ENCODE measurements at regions not wholly inside any gene's neighbourhood (a gene's known extent, or its start where the extent isn't known, plus 50 kb on each side); places are given as distances from the start of the nearest gene placed in this dataset.

DNA sequence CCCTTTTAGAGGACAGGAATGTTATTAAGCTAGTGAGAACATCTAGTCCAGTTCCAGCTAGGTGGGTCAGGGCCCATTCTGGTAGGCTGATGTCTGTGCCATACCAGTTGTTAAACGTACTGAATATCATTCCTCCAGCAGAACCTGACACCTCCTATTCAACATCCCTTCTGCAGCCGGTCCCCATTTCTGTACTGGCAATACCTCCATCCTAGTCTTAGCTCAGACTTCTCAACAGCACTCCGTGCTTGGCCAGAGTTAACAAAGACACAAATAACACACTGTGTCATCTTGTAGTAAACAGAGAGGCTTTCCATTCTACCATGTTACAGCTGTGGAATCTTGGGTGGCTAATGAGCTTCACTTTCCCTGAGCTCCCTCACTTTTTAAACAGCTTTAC, 94.3 kb upstream of the PDE3A start:
- CTCF ChIA-PET, result no interaction called here
- no peak for TF ChIP-seq EZH2 (IDR thresholded peaks at IDR 0.05; ENCODE audit: borderline replicate concordance, insufficient read depth, low read depth, low read length, poor library complexity, severe bottlenecking)
- Histone ChIP-seq H3K9me3 (ENCODE audit: control extremely low read depth in 1 of 3, control insufficient read depth in 2 of 3, insufficient read depth in 1 of 3, low read length in 2 of 3) (no peaks in the 10 kb centered on the region), H3K4me1 (ENCODE audit: control insufficient read depth in 2 of 2, insufficient read depth in 2 of 2, low read length in 2 of 2) (no peaks in the 10 kb centered on the region), H3K4me2 (replicated peaks; ENCODE audit: low read depth, low read length, poor library complexity, severe bottlenecking) (no peak overlapping the region), H3K9ac (ENCODE audit: low read length) (no peak overlapping the region), H3K36me3 (replicated peaks in 1 of 2; ENCODE audit: control extremely low read depth in 1 of 2, control insufficient read depth in 1 of 2, extremely low read depth in 1 of 2, insufficient read depth in 2 of 2, low read length in 1 of 2) (no peaks in the 10 kb centered on the region), H3K27me3 (replicated peaks in 1 of 4; ENCODE audit: control extremely low read depth in 1 of 4, control insufficient read depth in 3 of 4, insufficient read depth in 4 of 4, low read length in 3 of 4) (no peaks in the 10 kb centered on the region), H3K79me2 (ENCODE audit: control insufficient read depth, insufficient read depth, low read length) (no peaks in the 10 kb centered on the region), H4K20me1 (ENCODE audit: control insufficient read depth, insufficient read depth, low read length, poor library complexity, severe bottlenecking) (no peaks in the 10 kb centered on the region), H3K27ac (ENCODE audit: low read length in 2 of 2) (no peak overlapping the region), H2AFZ (ENCODE audit: insufficient read depth, low read depth, low read length, poor library complexity, severe bottlenecking) (no peak overlapping the region), H3K4me3 (ENCODE audit: control extremely low read depth in 1 of 5, extremely low read depth in 1 of 5, insufficient read depth in 1 of 5, low read depth in 2 of 5, low read length in 4 of 5) (no peak overlapping the region)
- WGBS (ENCODE audit: insufficient coverage), result 90% methylated on average over 2 of the region's 3 CpGs
- no peak overlapping the region for H3K4me3 Mint-ChIP-seq
- POLR2A ChIA-PET, result no interaction called here
- no peak for DNase-seq
- intact Hi-C loops (cut with micrococcal nuclease), result no loop called here
- no peak overlapping the region for H3K27ac Mint-ChIP-seq
- H3K9me3 Mint-ChIP-seq (ENCODE audit: insufficient read depth), result no peaks in the 10 kb centered on the region
- no peak for ATAC-seq (ENCODE audit: low read depth)
- no peaks in the 10 kb centered on the region for H3K4me1 Mint-ChIP-seq
- H3K27me3 Mint-ChIP-seq, result no peaks in the 10 kb centered on the region

DNA sequence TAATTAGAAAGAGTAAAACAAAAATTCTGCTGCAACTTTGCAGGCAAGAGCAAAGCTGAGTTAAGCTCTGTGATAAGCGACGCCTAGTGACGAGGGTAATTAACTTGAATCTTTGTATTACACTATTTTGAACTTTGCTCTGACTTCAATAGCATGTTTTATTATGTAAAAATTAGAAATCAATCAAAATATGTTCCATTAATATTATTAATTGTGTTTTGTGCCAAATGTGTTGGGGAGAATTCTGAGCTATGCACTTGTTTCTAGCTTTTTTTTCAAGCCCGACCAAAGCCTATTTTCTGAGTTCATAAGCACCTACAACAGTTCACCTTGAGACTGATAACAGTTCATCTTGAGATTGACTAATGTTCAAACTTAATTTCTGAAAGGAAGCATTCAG, 90.1 kb upstream of the PDE3A start:
- intact Hi-C loops (cut with micrococcal nuclease), result no loop called here
- TF ChIP-seq EZH2 (IDR thresholded peaks at IDR 0.05; ENCODE audit: borderline replicate concordance, insufficient read depth, low read depth, low read length, poor library complexity, severe bottlenecking), result no peak
- TF ChIP-seq, protein P1, sequence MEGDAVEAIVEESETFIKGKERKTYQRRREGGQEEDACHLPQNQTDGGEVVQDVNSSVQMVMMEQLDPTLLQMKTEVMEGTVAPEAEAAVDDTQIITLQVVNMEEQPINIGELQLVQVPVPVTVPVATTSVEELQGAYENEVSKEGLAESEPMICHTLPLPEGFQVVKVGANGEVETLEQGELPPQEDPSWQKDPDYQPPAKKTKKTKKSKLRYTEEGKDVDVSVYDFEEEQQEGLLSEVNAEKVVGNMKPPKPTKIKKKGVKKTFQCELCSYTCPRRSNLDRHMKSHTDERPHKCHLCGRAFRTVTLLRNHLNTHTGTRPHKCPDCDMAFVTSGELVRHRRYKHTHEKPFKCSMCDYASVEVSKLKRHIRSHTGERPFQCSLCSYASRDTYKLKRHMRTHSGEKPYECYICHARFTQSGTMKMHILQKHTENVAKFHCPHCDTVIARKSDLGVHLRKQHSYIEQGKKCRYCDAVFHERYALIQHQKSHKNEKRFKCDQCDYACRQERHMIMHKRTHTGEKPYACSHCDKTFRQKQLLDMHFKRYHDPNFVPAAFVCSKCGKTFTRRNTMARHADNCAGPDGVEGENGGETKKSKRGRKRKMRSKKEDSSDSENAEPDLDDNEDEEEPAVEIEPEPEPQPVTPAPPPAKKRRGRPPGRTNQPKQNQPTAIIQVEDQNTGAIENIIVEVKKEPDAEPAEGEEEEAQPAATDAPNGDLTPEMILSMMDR (IDR thresholded peaks at IDR 0.05), result no peak
- H3K9me3 Mint-ChIP-seq (ENCODE audit: insufficient read depth), result no peaks in the 10 kb centered on the region
- no peaks in the 10 kb centered on the region for H3K4me1 ChIP-seq (ENCODE audit: control insufficient read depth in 2 of 2, insufficient read depth in 2 of 2, low read length in 2 of 2)
- H3K36me3 ChIP-seq (replicated peaks in 1 of 2; ENCODE audit: control extremely low read depth in 1 of 2, control insufficient read depth in 1 of 2, extremely low read depth in 1 of 2, insufficient read depth in 2 of 2, low read length in 1 of 2), result no peaks in the 10 kb centered on the region
- H3K4me3 Mint-ChIP-seq, result no peak overlapping the region
- no peak overlapping the region for H2AFZ ChIP-seq (ENCODE audit: insufficient read depth, low read depth, low read length, poor library complexity, severe bottlenecking)
- H3K79me2 ChIP-seq (ENCODE audit: control insufficient read depth, insufficient read depth, low read length), result no peaks in the 10 kb centered on the region
- CTCF ChIA-PET, result no interaction called here
- ATAC-seq (ENCODE audit: low read depth) (no peak), DNase-seq (no peak)
- H3K4me3 ChIP-seq (ENCODE audit: control extremely low read depth in 1 of 5, extremely low read depth in 1 of 5, insufficient read depth in 1 of 5, low read depth in 2 of 5, low read length in 4 of 5), result no peak overlapping the region
- no CpG with 5 or more reads among the region's 4 CpGs for WGBS (ENCODE audit: insufficient coverage)
- no peaks in the 10 kb centered on the region for H3K27me3 ChIP-seq (replicated peaks in 1 of 4; ENCODE audit: control extremely low read depth in 1 of 4, control insufficient read depth in 3 of 4, insufficient read depth in 4 of 4, low read length in 3 of 4)
- POLR2A ChIA-PET, result no interaction called here
- no peaks in the 10 kb centered on the region for H4K20me1 ChIP-seq (ENCODE audit: control insufficient read depth, insufficient read depth, low read length, poor library complexity, severe bottlenecking)
- H3K9ac ChIP-seq (ENCODE audit: low read length), result no peak overlapping the region
- no peaks in the 10 kb centered on the region for H3K9me3 ChIP-seq (ENCODE audit: control extremely low read depth in 1 of 3, control insufficient read depth in 2 of 3, insufficient read depth in 1 of 3, low read length in 2 of 3)
- H3K27ac ChIP-seq (ENCODE audit: low read length in 2 of 2), result no peak overlapping the region
- no peaks in the 10 kb centered on the region for H3K27me3 Mint-ChIP-seq
- no peak overlapping the region for H3K27ac Mint-ChIP-seq
- H3K4me1 Mint-ChIP-seq, result no peaks in the 10 kb centered on the region
- no peak overlapping the region for H3K4me2 ChIP-seq (replicated peaks; ENCODE audit: low read depth, low read length, poor library complexity, severe bottlenecking)

Measured in B cell (primary cell).